ENCODE measurements at regions not wholly inside any gene's neighbourhood (a gene's known extent, or its start where the extent isn't known, plus 50 kb on each side); places are given as distances from the start of the nearest gene placed in this dataset.

GRCh38 chr4:24453951-24454350, 130.4 kb downstream of the DHX15 start:
- Mint-ChIP-seq H3K4me3 (no peak overlapping the region), H3K36me3 (ENCODE audit: low read depth) (no peaks in the 10 kb centered on the region)
- TF ChIP-seq, protein P1, sequence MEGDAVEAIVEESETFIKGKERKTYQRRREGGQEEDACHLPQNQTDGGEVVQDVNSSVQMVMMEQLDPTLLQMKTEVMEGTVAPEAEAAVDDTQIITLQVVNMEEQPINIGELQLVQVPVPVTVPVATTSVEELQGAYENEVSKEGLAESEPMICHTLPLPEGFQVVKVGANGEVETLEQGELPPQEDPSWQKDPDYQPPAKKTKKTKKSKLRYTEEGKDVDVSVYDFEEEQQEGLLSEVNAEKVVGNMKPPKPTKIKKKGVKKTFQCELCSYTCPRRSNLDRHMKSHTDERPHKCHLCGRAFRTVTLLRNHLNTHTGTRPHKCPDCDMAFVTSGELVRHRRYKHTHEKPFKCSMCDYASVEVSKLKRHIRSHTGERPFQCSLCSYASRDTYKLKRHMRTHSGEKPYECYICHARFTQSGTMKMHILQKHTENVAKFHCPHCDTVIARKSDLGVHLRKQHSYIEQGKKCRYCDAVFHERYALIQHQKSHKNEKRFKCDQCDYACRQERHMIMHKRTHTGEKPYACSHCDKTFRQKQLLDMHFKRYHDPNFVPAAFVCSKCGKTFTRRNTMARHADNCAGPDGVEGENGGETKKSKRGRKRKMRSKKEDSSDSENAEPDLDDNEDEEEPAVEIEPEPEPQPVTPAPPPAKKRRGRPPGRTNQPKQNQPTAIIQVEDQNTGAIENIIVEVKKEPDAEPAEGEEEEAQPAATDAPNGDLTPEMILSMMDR (conservative IDR thresholded peaks at IDR 0.05) = no peak

GRCh38 chr4:24451870-24452269, 132.5 kb downstream of the DHX15 start:
- no peak overlapping the region for H3K27ac Mint-ChIP-seq (ENCODE audit: unreplicated experiment)

More at GRCh38 chr4:24453951-24454350, 130.4 kb downstream of the DHX15 start:
- H3K9me3 Mint-ChIP-seq = peaks cover 9% of the 10 kb centered on the region
- peaks cover 5% of the 10 kb centered on the region for H3K4me1 Mint-ChIP-seq
- H3K27me3 Mint-ChIP-seq (ENCODE audit: low read depth) = peaks cover 2% of the 10 kb centered on the region
- no peak for DNase-seq (ENCODE audit: low read depth, low spot score)
- no peak overlapping the region for H3K27ac Mint-ChIP-seq (ENCODE audit: unreplicated experiment)

GRCh38 chr4:24443200-24443599, 141.2 kb downstream of the DHX15 start:
- H3K36me3 Mint-ChIP-seq (ENCODE audit: low read depth) = no peaks in the 10 kb centered on the region
- H3K9me3 Mint-ChIP-seq = no peaks in the 10 kb centered on the region
- no peak for DNase-seq (ENCODE audit: low read depth, low spot score)
- H3K27ac Mint-ChIP-seq (ENCODE audit: unreplicated experiment) = no peak overlapping the region
- no peaks in the 10 kb centered on the region for H3K27me3 Mint-ChIP-seq (ENCODE audit: low read depth)
- H3K4me1 Mint-ChIP-seq = no peaks in the 10 kb centered on the region
- no peak overlapping the region for H3K4me3 Mint-ChIP-seq
- TF ChIP-seq, protein P1 (conservative IDR thresholded peaks at IDR 0.05) = no peak

More at GRCh38 chr4:24451870-24452269, 132.5 kb downstream of the DHX15 start:
- peaks cover 5% of the 10 kb centered on the region for H3K4me1 Mint-ChIP-seq
- no peaks in the 10 kb centered on the region for H3K27me3 Mint-ChIP-seq (ENCODE audit: low read depth)
- no peak overlapping the region for H3K4me3 Mint-ChIP-seq
- TF ChIP-seq, protein P1 (conservative IDR thresholded peaks at IDR 0.05) = no peak
- no peaks in the 10 kb centered on the region for H3K36me3 Mint-ChIP-seq (ENCODE audit: low read depth)
- H3K9me3 Mint-ChIP-seq = peaks cover 7% of the 10 kb centered on the region
- no peak for DNase-seq (ENCODE audit: low read depth, low spot score)

DNA sequence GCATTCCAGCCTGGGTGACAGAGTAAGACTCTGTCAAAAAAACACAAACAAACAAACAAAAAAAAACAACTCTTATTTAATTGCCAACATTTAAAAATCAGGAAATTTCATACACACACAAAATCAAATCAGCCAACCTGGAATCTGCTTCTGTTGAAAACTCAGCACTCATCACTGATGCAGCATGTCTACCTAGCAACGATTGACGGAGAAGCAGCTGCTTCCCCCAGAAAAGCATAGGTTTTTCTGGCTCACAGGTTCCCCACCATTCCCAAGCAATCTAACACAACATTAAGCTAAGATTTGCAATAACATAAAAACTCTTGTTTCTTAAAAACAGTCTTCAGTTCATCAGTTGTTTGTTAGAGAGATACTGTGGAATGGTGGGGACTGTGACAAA, 143.6 kb downstream of the DHX15 start:
- TF ChIP-seq, protein P1 (conservative IDR thresholded peaks at IDR 0.05) = no peak
- Mint-ChIP-seq H3K27me3 (ENCODE audit: low read depth) (peaks cover 3% of the 10 kb centered on the region), H3K9me3 (no peaks in the 10 kb centered on the region), H3K27ac (ENCODE audit: unreplicated experiment) (no peak overlapping the region), H3K36me3 (ENCODE audit: low read depth) (no peaks in the 10 kb centered on the region), H3K4me3 (no peak overlapping the region), H3K4me1 (no peaks in the 10 kb centered on the region)
- DNase-seq (ENCODE audit: low read depth, low spot score) = no peak

DNA sequence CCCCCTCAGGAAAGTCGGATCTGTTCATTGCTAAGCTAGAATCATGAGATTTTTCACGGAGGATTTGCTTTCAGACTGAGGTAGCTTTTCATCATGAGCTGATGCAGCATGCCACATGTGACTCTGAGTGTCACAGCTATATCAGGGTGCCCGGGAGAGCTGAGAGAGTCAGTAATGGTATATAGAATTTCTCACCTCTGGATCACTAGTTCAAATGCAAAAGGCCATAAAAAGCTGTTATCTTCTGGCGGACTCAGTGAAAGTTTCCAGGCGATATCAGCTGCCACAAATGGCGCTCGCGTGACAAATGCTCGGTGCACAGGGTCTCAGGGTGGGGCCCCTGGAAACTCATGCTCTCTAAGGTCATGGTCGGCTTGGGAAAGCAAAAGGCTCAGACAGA, 150.1 kb downstream of the DHX15 start:
- TF ChIP-seq, protein P1 (conservative IDR thresholded peaks at IDR 0.05) = no peak
- no peak for DNase-seq (ENCODE audit: low read depth, low spot score)
- Mint-ChIP-seq H3K4me1 (no peaks in the 10 kb centered on the region), H3K9me3 (peaks cover 4% of the 10 kb centered on the region), H3K27ac (ENCODE audit: unreplicated experiment) (no peak overlapping the region), H3K27me3 (ENCODE audit: low read depth) (peaks cover 3% of the 10 kb centered on the region), H3K4me3 (no peak overlapping the region), H3K36me3 (ENCODE audit: low read depth) (no peaks in the 10 kb centered on the region)
